Dedifferentiated amniotic fluid mesenchymal stem cell (primary cell): ENCODE measurements at regions not wholly inside any gene's neighbourhood (a gene's known extent, or its start where the extent isn't known, plus 50 kb on each side); places are given as distances from the start of the nearest gene placed in this dataset.
"Not testable (repeated sequence)": the region's sequence is repeated elsewhere in the genome, so short reads cannot be mapped to it uniquely, and the experiment has no call there.

Experiments used
- DNase-seq: peaks from one replicate; pipeline ENCODE4 v3.0.0-alpha.2; 2016; ENCODE audit errors: extremely low spot score

- DNase-seq = no peak
These were observed 705.8 kb upstream of the USP15 start for GRCh38 chr12:61554268-61555008.

- no peak for DNase-seq
These were observed 696.3 kb upstream of the USP15 start for GRCh38 chr12:61563665-61564450.

GRCh38 chr12:61564466-61564865, 695.7 kb upstream of the USP15 start:
- DNase-seq = no peak

- no peak for DNase-seq
These were observed 694.0 kb upstream of the USP15 start for GRCh38 chr12:61566183-61566582.

GRCh38 chr12:61574339-61574738, 685.9 kb upstream of the USP15 start:
- no peak for DNase-seq

GRCh38 chr12:61584943-61585342, 675.3 kb upstream of the USP15 start:
- DNase-seq = no peak

- DNase-seq = not testable (repeated sequence)
These were observed 669.3 kb upstream of the USP15 start for GRCh38 chr12:61590864-61591263.

GRCh38 chr12:61610143-61610542, 650.1 kb upstream of the USP15 start:
- DNase-seq = no peak

GRCh38 chr12:61629702-61630101, 630.5 kb upstream of the USP15 start:
- no peak for DNase-seq

- DNase-seq = no peak
These were observed 613.6 kb upstream of the USP15 start for GRCh38 chr12:61646639-61647038.

- no peak for DNase-seq
These were observed 612.6 kb upstream of the USP15 start for GRCh38 chr12:61647566-61647965.

GRCh38 chr12:61652265-61652664, 607.9 kb upstream of the USP15 start:
- DNase-seq = no peak

GRCh38 chr12:61654698-61655097, 605.5 kb upstream of the USP15 start:
- DNase-seq = no peak

- no peak for DNase-seq
These were observed 605.0 kb upstream of the USP15 start for GRCh38 chr12:61655241-61655640.

GRCh38 chr12:61667676-61668075, 592.5 kb upstream of the USP15 start:
- no peak for DNase-seq

GRCh38 chr12:61676520-61676919, 583.7 kb upstream of the USP15 start:
- no peak for DNase-seq

GRCh38 chr12:61687407-61687806, 572.8 kb upstream of the USP15 start:
- DNase-seq = no peak

- no peak for DNase-seq
These were observed 566.0 kb upstream of the USP15 start for GRCh38 chr12:61694214-61694613.

GRCh38 chr12:61701471-61701870, 558.7 kb upstream of the USP15 start:
- no peak for DNase-seq

- no peak for DNase-seq
These were observed 553.4 kb upstream of the USP15 start for GRCh38 chr12:61706783-61707182.

- no peak for DNase-seq
These were observed 547.1 kb upstream of the USP15 start for GRCh38 chr12:61713121-61713520.

- DNase-seq = no peak
These were observed 542.2 kb upstream of the USP15 start for GRCh38 chr12:61717986-61718385.

GRCh38 chr12:61739925-61740324, 520.3 kb upstream of the USP15 start:
- no peak for DNase-seq
